ENCODE measurements at regions not wholly inside any gene's neighbourhood (a gene's known extent, or its start where the extent isn't known, plus 50 kb on each side); places are given as distances from the start of the nearest gene placed in this dataset.
"Not testable (repeated sequence)": the region's sequence is repeated elsewhere in the genome, so short reads cannot be mapped to it uniquely, and the experiment has no call there.

- DNase-seq (ENCODE audit: low read depth), result peak; percentile 29
These were observed 67.0 kb downstream of the CHRNA1 start for GRCh38 chr2:174697255-174697654.

- DNase-seq (ENCODE audit: low read depth), result no peak
These were observed 69.4 kb downstream of the CHRNA1 start for GRCh38 chr2:174694920-174695319.

- DNase-seq (ENCODE audit: low read depth), result no peak
These were observed 69.9 kb downstream of the CHRNA1 start for GRCh38 chr2:174694196-174694878.

GRCh38 chr2:174693344-174693743, 70.9 kb downstream of the CHRNA1 start:
- no peak for DNase-seq (ENCODE audit: low read depth)

- DNase-seq (ENCODE audit: low read depth), result peak; percentile 52
These were observed 71.9 kb downstream of the CHRNA1 start for GRCh38 chr2:174692256-174692919.

- DNase-seq (ENCODE audit: low read depth), result no peak
These were observed 73.0 kb downstream of the CHRNA1 start for GRCh38 chr2:174691201-174691779.

- no peak for DNase-seq (ENCODE audit: low read depth)
These were observed 74.2 kb downstream of the CHRNA1 start for GRCh38 chr2:174690026-174690425.

GRCh38 chr2:174688079-174688478, 76.2 kb downstream of the CHRNA1 start:
- DNase-seq (ENCODE audit: low read depth), result no peak

- DNase-seq (ENCODE audit: low read depth), result no peak
These were observed 77.8 kb downstream of the CHRNA1 start for GRCh38 chr2:174686430-174686829.

- peak; percentile 45 for DNase-seq (ENCODE audit: low read depth)
These were observed 80.9 kb downstream of the CHRNA1 start for GRCh38 chr2:174683392-174683759.

GRCh38 chr2:174682578-174683391, 81.5 kb downstream of the CHRNA1 start:
- DNase-seq (ENCODE audit: low read depth), result no peak

GRCh38 chr2:174682007-174682577, 82.2 kb downstream of the CHRNA1 start:
- no peak for DNase-seq (ENCODE audit: low read depth)

- DNase-seq (ENCODE audit: low read depth), result no peak
These were observed 82.9 kb downstream of the CHRNA1 start for GRCh38 chr2:174681099-174682006.

- no peak for DNase-seq (ENCODE audit: low read depth)
These were observed 82.6 kb upstream of the WIPF1 start for GRCh38 chr2:174680221-174680620.

GRCh38 chr2:174678395-174678794, 80.8 kb upstream of the WIPF1 start:
- no peak for DNase-seq (ENCODE audit: low read depth)

- no peak for DNase-seq (ENCODE audit: low read depth)
These were observed 78.0 kb upstream of the WIPF1 start for GRCh38 chr2:174675615-174676014.

GRCh38 chr2:174673876-174674275, 76.3 kb upstream of the WIPF1 start:
- no peak for DNase-seq (ENCODE audit: low read depth)

GRCh38 chr2:174673440-174673839, 75.8 kb upstream of the WIPF1 start:
- no peak for DNase-seq (ENCODE audit: low read depth)

GRCh38 chr2:174671532-174671931, 73.9 kb upstream of the WIPF1 start:
- DNase-seq (ENCODE audit: low read depth), result not testable (repeated sequence)

- DNase-seq (ENCODE audit: low read depth), result no peak
These were observed 72.8 kb upstream of the WIPF1 start for GRCh38 chr2:174670446-174670845.

- DNase-seq (ENCODE audit: low read depth), result no peak
These were observed 71.7 kb upstream of the WIPF1 start for GRCh38 chr2:174669336-174669735.
